HepG2 (cell line): ENCODE measurements at regions not wholly inside any gene's neighbourhood (a gene's known extent, or its start where the extent isn't known, plus 50 kb on each side); places are given as distances from the start of the nearest gene placed in this dataset.

Source experiments
- ATAC-seq: fragments of 200-7000 bp; cut with Tn5 transposase; 3 replicates; pipeline ENCODE4 v1.9.1; 2020; ENCODE audit warnings: mild to moderate bottlenecking, moderate library complexity
- BruUV-seq: library from RNA; stranded (reverse); fragments of 400-500 nt; replicated peaks from 2 replicates; lab custom pipeline; 2021; lab: Mats Ljungman, UMichigan
- CTCF ChIA-PET: fragments of 300-600 bp; formaldehyde crosslinking; extraction: SDS; loops from one replicate; lab custom pipeline; 2021; ENCODE audit warnings: low total read pairs, inconsistent platforms, low intra/inter-chr PET ratio; lab: Yijun Ruan, JAX
- POLR2A ChIA-PET: fragments of 350-600 bp; sonication (Branson Sonifier 250); formaldehyde crosslinking; loops from one replicate; lab custom pipeline; 2020; ENCODE audit warnings: antibody characterized with exemption, inconsistent platforms; lab: Yijun Ruan, JAX
- DNase-seq: peaks from one replicate; pipeline ENCODE4 v3.0.0-alpha.2; 2015; ENCODE audit warnings: low spot score
- FAIRE-seq: peaks from 3 replicates; lab custom pipeline; 2011; peaks lifted over from hg19 to GRCh38; lab: Jason Lieb, UNC
- H2AFZ ChIP-seq: one replicate; pipeline ENCODE4 v1.6.1; 2011; ENCODE audit warnings: low read length, inconsistent platforms
- H3K27ac ChIP-seq: fragments of 300-600 bp; 3 replicates; pipeline ENCODE4 v1.8.0; 2011; ENCODE audit warnings: mixed run types, mild to moderate bottlenecking, mixed read lengths, low read length, inconsistent platforms; ENCODE audit not compliant: insufficient read depth; ENCODE audit errors: extremely low read length
- H3K27me3 ChIP-seq, 2 experiments: fragments of 200-600 bp in 1 of 2; 2 replicates in 1 of 2; 3 replicates in 1 of 2; pipeline versions ENCODE4 v1.6.0 to v1.8.0; 2011; ENCODE audit warnings: low read length in 2 of 2, mild to moderate bottlenecking in 2 of 2, moderate library complexity in 2 of 2, inconsistent platforms in 1 of 2; ENCODE audit not compliant: insufficient read depth in 2 of 2, control insufficient read depth in 1 of 2
- H3K36me3 ChIP-seq, 2 experiments: fragments of 200-600 bp in 1 of 2; replicated peaks in 1 of 2; 2 replicates in 1 of 2; 3 replicates in 1 of 2; pipeline versions ENCODE4 v1.5.1 to v1.8.0; 2011; ENCODE audit warnings: low read length in 2 of 2, inconsistent platforms in 1 of 2; ENCODE audit not compliant: insufficient read depth in 2 of 2, control insufficient read depth in 1 of 2
- H3K4me1 ChIP-seq: 2 replicates; pipeline ENCODE4 v1.5.1; 2012; ENCODE audit warnings: low read length, inconsistent platforms; ENCODE audit not compliant: insufficient read depth
- H3K4me2 ChIP-seq: 2 replicates; pipeline ENCODE4 v1.6.0; 2011; ENCODE audit warnings: low read depth, low read length, inconsistent platforms
- H3K4me3 ChIP-seq, 3 experiments: fragments of 200-600 bp in 1 of 3; sonication (generic), shearing (Covaris generic) in 1 of 3; replicated peaks in 1 of 3; 2 replicates each; pipeline ENCODE4 v1.5.1; 2011 to 2016; ENCODE audit warnings: low read length in 3 of 3, inconsistent platforms in 2 of 3, low read depth in 2 of 3, mild to moderate bottlenecking in 2 of 3, control low read depth in 1 of 3, mixed read lengths in 1 of 3; ENCODE audit not compliant: insufficient read depth in 1 of 3
- H3K79me2 ChIP-seq: one replicate; pipeline ENCODE4 v1.6.1; 2011; ENCODE audit warnings: low read length, inconsistent platforms; ENCODE audit not compliant: insufficient read depth
- H3K9ac ChIP-seq: 2 replicates; pipeline ENCODE4 v1.6.0; 2011; ENCODE audit warnings: mild to moderate bottlenecking, low read depth, low read length, inconsistent platforms; ENCODE audit not compliant: insufficient read depth
- H3K9me3 ChIP-seq: 2 replicates; pipeline ENCODE4 v1.5.1; 2012; ENCODE audit warnings: mild to moderate bottlenecking, low read length
- H4K20me1 ChIP-seq: 2 replicates; pipeline ENCODE4 v1.6.0; 2011; ENCODE audit warnings: inconsistent platforms, mild to moderate bottlenecking, low read length, moderate library complexity; ENCODE audit not compliant: insufficient read depth
- CSRNP2 ChIP-seq: sonication (generic); formaldehyde crosslinking; conservative IDR thresholded peaks from 2 replicates; pipeline ENCODE4 v1.8.0; 2022; ENCODE audit warnings: low read depth, missing genetic modification reagents
- FOSL1 ChIP-seq: sonication (generic); formaldehyde crosslinking; IDR thresholded peaks from 2 replicates; pipeline ENCODE4 v1.9.0; 2021; ENCODE audit warnings: missing genetic modification reagents, borderline replicate concordance
- FOXM1 ChIP-seq: sonication (generic); formaldehyde crosslinking; IDR thresholded peaks from 2 replicates; pipeline ENCODE4 v1.5.0; 2020; ENCODE audit warnings: missing genetic modification reagents
- HOXD1 ChIP-seq: sonication (generic); formaldehyde crosslinking; IDR thresholded peaks from 2 replicates; pipeline ENCODE4 v1.5.0; 2020; ENCODE audit warnings: missing genetic modification reagents
- KAT2B ChIP-seq: fragments of 150-350 bp; IDR thresholded peaks from 2 replicates; pipeline ENCODE4 v1.6.1; 2014; ENCODE audit warnings: low read depth, low read length, borderline replicate concordance
- MLXIP ChIP-seq: sonication (generic); formaldehyde crosslinking; IDR thresholded peaks from 2 replicates; pipeline ENCODE4 v1.9.0; 2021; ENCODE audit warnings: missing genetic modification reagents, borderline replicate concordance
- NFE2 ChIP-seq: sonication (generic); formaldehyde crosslinking; IDR thresholded peaks from 2 replicates; pipeline ENCODE4 v1.4.0; 2020; ENCODE audit warnings: missing genetic modification reagents
- POGZ ChIP-seq: sonication (generic); formaldehyde crosslinking; IDR thresholded peaks from 2 replicates; pipeline ENCODE4 v1.4.0; 2020; ENCODE audit warnings: mild to moderate bottlenecking, missing genetic modification reagents
- RFX3 ChIP-seq: IDR thresholded peaks from 2 replicates; pipeline ENCODE4 v1.6.1; 2016; ENCODE audit warnings: missing biosample characterization, missing genetic modification reagents
- SATB2 ChIP-seq: sonication (generic); formaldehyde crosslinking; IDR thresholded peaks from 2 replicates; pipeline ENCODE4 v1.5.0; 2020; ENCODE audit warnings: missing genetic modification reagents
- SP1 ChIP-seq, 2 experiments: fragments of 450-650 bp in 1 of 2; sonication (generic) in 1 of 2; formaldehyde crosslinking in 1 of 2; IDR thresholded peaks; 2 replicates each; pipeline versions ENCODE4 v1.4.0 to v1.6.1; 2016 to 2020; ENCODE audit warnings: missing genetic modification reagents in 1 of 2
- TOE1 ChIP-seq: sonication (generic); formaldehyde crosslinking; IDR thresholded peaks from 2 replicates; pipeline ENCODE4 v1.4.0; 2020; ENCODE audit warnings: mild to moderate bottlenecking, missing genetic modification reagents
- ZNF142 ChIP-seq: sonication (generic); formaldehyde crosslinking; IDR thresholded peaks from 2 replicates; pipeline ENCODE4 v1.4.0; 2020; ENCODE audit warnings: missing genetic modification reagents
- ZNF160 ChIP-seq: sonication (generic); formaldehyde crosslinking; IDR thresholded peaks from 2 replicates; pipeline ENCODE4 v1.8.0; 2022; ENCODE audit warnings: mild to moderate bottlenecking, inconsistent platforms, missing genetic modification reagents
- ZNF350 ChIP-seq: sonication (generic); formaldehyde crosslinking; IDR thresholded peaks from 2 replicates; pipeline ENCODE4 v1.4.0; 2020; ENCODE audit warnings: mild to moderate bottlenecking, low read depth, missing genetic modification reagents, borderline replicate concordance
- ZNF382 ChIP-seq: sonication (generic); formaldehyde crosslinking; IDR thresholded peaks from 2 replicates; pipeline ENCODE4 v1.5.0; 2020; ENCODE audit warnings: missing genetic modification reagents, mild to moderate bottlenecking, borderline replicate concordance
- ZNF577 ChIP-seq: sonication (generic); formaldehyde crosslinking; IDR thresholded peaks from 2 replicates; pipeline ENCODE4 v1.4.0; 2020; ENCODE audit warnings: mild to moderate bottlenecking, low read depth, missing genetic modification reagents, borderline replicate concordance
- WGBS: methylation state at CpG from one replicate; pipeline ENCODE4 v1.1.6; 2017; ENCODE audit warnings: low lambda C conversion rate; 5-methylcytosine and 5-hydroxymethylcytosine counted together
- in situ Hi-C: cut with HindIII; loops from 2 replicates; pipeline ENCODE4 v1.10.0; 2017; ENCODE audit warnings: low pct_unique_long_range_greater_than_20kb; ENCODE audit not compliant: extremely low pct_ligation_motif_present
- intact Hi-C: fragments of 100-400 bp; cut with micrococcal nuclease; formaldehyde crosslinking; loops from one replicate; pipeline ENCODE4 v1.10.0; 2022; ENCODE audit not compliant: unreplicated experiment

- Histone ChIP-seq H3K4me1 (no peaks in the 10 kb centered on the region), H3K36me3 (no peaks in the 10 kb centered on the region), H3K4me2 (no peak overlapping the region), H3K27ac (no peak overlapping the region), H3K4me3 (no peak overlapping the region), H3K27me3 (no peaks in the 10 kb centered on the region), H4K20me1 (no peaks in the 10 kb centered on the region), H3K9ac (no peak overlapping the region), H3K9me3 (peaks cover 10% of the 10 kb centered on the region), H3K79me2 (no peaks in the 10 kb centered on the region), H2AFZ (no peak overlapping the region)
- ATAC-seq (no peak), FAIRE-seq (no peak), DNase-seq (no peak)
- intact Hi-C loops: no loop called here
- in situ Hi-C loops: no loop called here
- ChIA-PET CTCF (no interaction called here), POLR2A (no interaction called here)
- no TSS peak for BruUV-seq
- WGBS: 44% methylated on average over 2 of the region's 2 CpGs
- TF ChIP-seq TOE1 (CRISPR knock-in tag) (no peak), SP1 (IDR thresholded peaks at IDR 0.05) (no peak), SP1 (CRISPR knock-in tag; IDR thresholded peaks at IDR 0.05) (no peak), CSRNP2 (CRISPR knock-in tag) (no peak), FOXM1 (CRISPR knock-in tag) (no peak), SATB2 (CRISPR knock-in tag) (no peak), FOSL1 (CRISPR knock-in tag) (no peak), RFX3 (CRISPR knock-in tag) (no peak), NFE2 (CRISPR knock-in tag) (no peak), ZNF160 (CRISPR knock-in tag) (no peak), ZNF382 (CRISPR knock-in tag) (no peak), ZNF577 (CRISPR knock-in tag) (no peak), MLXIP (CRISPR knock-in tag) (no peak), HOXD1 (CRISPR knock-in tag) (no peak), ZNF142 (no peak), KAT2B (no peak), POGZ (no peak), ZNF350 (CRISPR knock-in tag) (no peak)
These were observed 550.7 kb upstream of the ALCAM start for GRCh38 chr3:104816008-104816407.
